Activated effector memory CD4-positive, alpha-beta T cell treated with Interleukin-2 at 50 U/mL for 16 hours (primary cell): ENCODE measurements at regions not wholly inside any gene's neighbourhood (a gene's known extent, or its start where the extent isn't known, plus 50 kb on each side); places are given as distances from the start of the nearest gene placed in this dataset.

Experiments
- DNase-seq: peaks from one replicate; pipeline ENCODE4 v3.0.0-alpha.2; 2020

GRCh38 chr6:6784514-6785162, 196.1 kb downstream of the LY86 start:
- DNase-seq, result no peak

- no peak for DNase-seq
Measured at GRCh38 chr6:6785163-6785521, 196.6 kb downstream of the LY86 start.

GRCh38 chr6:6788394-6789032, 200.0 kb downstream of the LY86 start:
- DNase-seq, result no peak

GRCh38 chr6:6790393-6790792, 201.9 kb downstream of the LY86 start:
- DNase-seq, result no peak

- DNase-seq, result no peak
Measured at GRCh38 chr6:6790891-6791290, 202.4 kb downstream of the LY86 start.

- DNase-seq, result no peak
Measured at GRCh38 chr6:6793388-6794250, 205.1 kb downstream of the LY86 start.

GRCh38 chr6:6795393-6795792, 206.9 kb downstream of the LY86 start:
- DNase-seq, result no peak

GRCh38 chr6:6796818-6797217, 208.3 kb downstream of the LY86 start:
- no peak for DNase-seq

- DNase-seq, result no peak
Measured at GRCh38 chr6:6798448-6798860, 209.9 kb downstream of the LY86 start.

GRCh38 chr6:6801005-6801335, 212.4 kb downstream of the LY86 start:
- no peak for DNase-seq

- no peak for DNase-seq
Measured at GRCh38 chr6:6801635-6802218, 213.2 kb downstream of the LY86 start.

GRCh38 chr6:6803180-6803977, 214.9 kb downstream of the LY86 start:
- DNase-seq, result no peak

GRCh38 chr6:6804843-6805615, 216.5 kb downstream of the LY86 start:
- DNase-seq, result no peak

GRCh38 chr6:6806844-6807518, 218.5 kb downstream of the LY86 start:
- no peak for DNase-seq

- no peak for DNase-seq
Measured at GRCh38 chr6:6808343-6808742, 219.8 kb downstream of the LY86 start.

GRCh38 chr6:6808915-6809314, 220.4 kb downstream of the LY86 start:
- DNase-seq, result no peak

- DNase-seq, result no peak
Measured at GRCh38 chr6:6810727-6811126, 222.2 kb downstream of the LY86 start.

GRCh38 chr6:6811128-6812009, 222.8 kb downstream of the LY86 start:
- DNase-seq, result no peak

GRCh38 chr6:6812427-6812826, 223.9 kb downstream of the LY86 start:
- no peak for DNase-seq

GRCh38 chr6:6815732-6816131, 227.2 kb downstream of the LY86 start:
- DNase-seq, result no peak
